T47D (cell line): ENCODE measurements at regions not wholly inside any gene's neighbourhood (a gene's known extent, or its start where the extent isn't known, plus 50 kb on each side); places are given as distances from the start of the nearest gene placed in this dataset.

Experiments
- DNase-seq, 2 experiments: peaks; one replicate each; pipeline versions ENCODE4 v3.0.0 to v3.0.0-alpha.2; 2011 to 2012; ENCODE audit warnings: low read depth in 1 of 2, low spot score in 1 of 2
- JUND ChIP-seq: IDR thresholded peaks from 2 replicates; pipeline ENCODE4 v1.6.1; 2012; ENCODE audit warnings: low read depth
- in situ Hi-C: cut with HindIII; loops from 2 replicates; pipeline ENCODE4 v1.10.0; 2016; ENCODE audit warnings: low sequenced_read_pairs, low pct_unique_long_range_greater_than_20kb

GRCh38 chr16:51049678-51050376 lies 101.2 kb downstream of the SALL1 start:
- no peak for TF ChIP-seq JUND
- no peak for DNase-seq
- in situ Hi-C loops, result no loop called here

- TF ChIP-seq JUND, result no peak
- DNase-seq, result no peak
- in situ Hi-C loops, result no loop called here
Measured at GRCh38 chr16:51049276-51049675, 101.8 kb downstream of the SALL1 start.

- no peak for DNase-seq
- no peak for TF ChIP-seq JUND
- in situ Hi-C loops, result no loop called here
Measured at GRCh38 chr16:51048544-51048943, 102.5 kb downstream of the SALL1 start.

- in situ Hi-C loops, result no loop called here
- TF ChIP-seq JUND, result no peak
- DNase-seq, result no peak
Measured at GRCh38 chr16:51045794-51046193, 105.3 kb downstream of the SALL1 start.

GRCh38 chr16:51045186-51045585 lies 105.9 kb downstream of the SALL1 start:
- TF ChIP-seq JUND, result no peak
- no peak for DNase-seq
- in situ Hi-C loops, result no loop called here

- DNase-seq, result no peak
- in situ Hi-C loops, result no loop called here
- TF ChIP-seq JUND, result no peak
Measured at GRCh38 chr16:51041546-51041945, 109.5 kb downstream of the SALL1 start.

- in situ Hi-C loops, result no loop called here
- no peak for DNase-seq
- no peak for TF ChIP-seq JUND
Measured at GRCh38 chr16:51040637-51041036, 110.4 kb downstream of the SALL1 start.

- TF ChIP-seq JUND, result no peak
- in situ Hi-C loops, result no loop called here
- no peak for DNase-seq
Measured at GRCh38 chr16:51039638-51040331, 111.3 kb downstream of the SALL1 start.

GRCh38 chr16:51035711-51036110 lies 115.4 kb downstream of the SALL1 start:
- no peak for DNase-seq
- in situ Hi-C loops, result no loop called here
- no peak for TF ChIP-seq JUND

GRCh38 chr16:51035110-51035498 lies 116.0 kb downstream of the SALL1 start:
- in situ Hi-C loops, result no loop called here
- TF ChIP-seq JUND, result no peak
- DNase-seq, result no peak

- DNase-seq, result no peak
- in situ Hi-C loops, result no loop called here
- TF ChIP-seq JUND, result no peak
Measured at GRCh38 chr16:51034481-51035109, 116.5 kb downstream of the SALL1 start.

GRCh38 chr16:51031598-51031997 lies 119.5 kb downstream of the SALL1 start:
- in situ Hi-C loops, result no loop called here
- no peak for TF ChIP-seq JUND
- DNase-seq, result no peak

GRCh38 chr16:51030516-51030915 lies 120.6 kb downstream of the SALL1 start:
- in situ Hi-C loops, result no loop called here
- no peak for DNase-seq
- no peak for TF ChIP-seq JUND
